Thymus (tissue), 11 donors: ENCODE measurements at regions not wholly inside any gene's neighbourhood (a gene's known extent, or its start where the extent isn't known, plus 50 kb on each side); places are given as distances from the start of the nearest gene placed in this dataset.
A peak's percentile ranks its signal among the peaks of the same experiment; 100 is the strongest.
"Not testable (repeated sequence)": the region's sequence is repeated elsewhere in the genome, so short reads cannot be mapped to it uniquely, and the experiment has no call there.

Source experiments
- DNase-seq, 9 donors: peaks; one replicate each; pipeline ENCODE4 v3.0.0-alpha.2; 2013; ENCODE audit warnings: low spot score in 9 of 9, low read depth in 6 of 9, missing footprints in 1 of 9
- H3K27ac ChIP-seq, 2 donors: one replicate each; pipeline ENCODE4 v1.5.1; 2013; ENCODE audit warnings: control low read depth in 1 of 2, low read depth in 1 of 2, low read length in 1 of 2, mild to moderate bottlenecking in 1 of 2, moderate library complexity in 1 of 2
- H3K27me3 ChIP-seq, 2 donors: one replicate each; pipeline ENCODE4 v1.5.1; 2013; ENCODE audit warnings: low read length in 1 of 2; ENCODE audit not compliant: control insufficient read depth in 2 of 2, insufficient read depth in 1 of 2
- H3K36me3 ChIP-seq, 2 donors: one replicate each; pipeline ENCODE4 v1.5.1; 2013; ENCODE audit warnings: low read length in 1 of 2, mild to moderate bottlenecking in 1 of 2, moderate library complexity in 1 of 2; ENCODE audit not compliant: control insufficient read depth in 2 of 2, insufficient read depth in 2 of 2
- H3K4me1 ChIP-seq, 2 donors: one replicate each; pipeline ENCODE4 v1.5.1; 2013; ENCODE audit warnings: low read length in 2 of 2; ENCODE audit not compliant: control insufficient read depth in 2 of 2, insufficient read depth in 2 of 2
- H3K4me3 ChIP-seq, 2 donors: one replicate each; pipeline ENCODE4 v1.5.1; 2013; ENCODE audit warnings: low read length in 2 of 2, control low read depth in 1 of 2, mild to moderate bottlenecking in 1 of 2
- H3K9me3 ChIP-seq, 2 donors: one replicate each; pipeline ENCODE4 v1.5.1; 2013; ENCODE audit warnings: low read length in 1 of 2, mild to moderate bottlenecking in 1 of 2; ENCODE audit not compliant: control insufficient read depth in 2 of 2, insufficient read depth in 1 of 2
- WGBS: extraction: QIAGEN DNeasy Blood & Tissue Kit; methylation state at CpG from one replicate; pipeline ENCODE4 v1.1.7; 2013; 5-methylcytosine and 5-hydroxymethylcytosine counted together
- donor health status: healthy.

DNA sequence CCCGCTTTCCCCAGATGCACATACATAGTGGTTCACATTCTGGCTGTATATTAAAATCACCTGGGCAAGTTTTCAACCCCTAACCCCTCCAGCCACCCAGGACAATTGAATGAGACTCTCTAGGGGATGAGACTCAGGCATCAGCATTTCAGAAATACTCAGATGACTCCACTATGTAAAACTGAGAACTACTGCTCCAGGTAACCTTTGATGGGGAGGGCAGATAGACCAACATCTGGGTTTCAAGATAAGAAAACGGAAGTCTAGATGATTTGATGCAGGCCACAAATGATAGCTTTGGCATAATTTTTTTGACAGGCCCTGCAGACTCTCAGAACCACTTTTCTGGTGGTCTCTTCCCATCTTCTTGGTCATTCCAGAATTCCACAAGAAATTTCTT is 341.1 kb downstream of the EMP1 start:
- DNase-seq: no peak
- 61% methylated on average over 2 of the region's 2 CpGs for WGBS
- Histone ChIP-seq H3K27me3 (no peaks in the 10 kb centered on the region), H3K9me3 (no peaks in the 10 kb centered on the region), H3K27ac (no peak overlapping the region), H3K4me3 (no peak overlapping the region), H3K4me1 (no peaks in the 10 kb centered on the region), H3K36me3 (no peaks in the 10 kb centered on the region)

DNA sequence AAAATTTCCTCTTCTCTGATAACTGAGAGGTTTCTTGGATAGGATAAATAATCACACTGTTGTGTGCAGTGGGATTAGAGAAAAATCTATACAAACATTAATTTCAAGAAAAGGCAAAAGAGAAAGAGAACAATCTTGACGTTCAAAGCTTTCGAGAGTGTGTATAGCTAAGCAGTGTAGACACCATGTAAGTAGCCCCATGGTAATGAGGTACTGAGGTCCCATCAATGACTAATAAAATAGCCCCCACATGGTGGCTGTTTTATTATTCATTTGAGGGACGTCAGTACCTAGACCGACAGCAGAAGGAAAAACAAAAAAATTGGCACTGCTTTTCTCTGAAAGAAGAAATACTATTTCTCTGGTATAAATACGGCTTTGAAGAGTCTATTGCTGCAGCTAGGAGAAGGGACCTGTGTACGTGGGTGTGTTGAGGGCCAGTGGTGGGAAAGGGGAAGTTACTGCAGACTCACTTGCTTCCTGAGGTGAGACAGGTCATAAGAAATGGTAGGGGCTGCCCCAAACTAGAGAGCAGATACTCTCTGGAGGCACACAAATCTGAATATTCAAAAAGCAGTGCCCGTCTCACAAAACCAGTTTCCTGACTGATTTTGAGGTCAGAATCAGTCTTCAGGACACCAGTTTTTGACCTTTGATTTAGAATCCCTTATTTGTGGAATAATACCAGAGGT is 339.8 kb downstream of the EMP1 start:
- H3K27me3 ChIP-seq: no peaks in the 10 kb centered on the region
- H3K9me3 ChIP-seq: no peaks in the 10 kb centered on the region
- no peaks in the 10 kb centered on the region for H3K36me3 ChIP-seq
- no peak overlapping the region for H3K4me3 ChIP-seq
- H3K4me1 ChIP-seq: no peaks in the 10 kb centered on the region
- H3K27ac ChIP-seq: no peak overlapping the region
- no peak for DNase-seq
- WGBS: 24% methylated on average over 7 of the region's 7 CpGs

DNA sequence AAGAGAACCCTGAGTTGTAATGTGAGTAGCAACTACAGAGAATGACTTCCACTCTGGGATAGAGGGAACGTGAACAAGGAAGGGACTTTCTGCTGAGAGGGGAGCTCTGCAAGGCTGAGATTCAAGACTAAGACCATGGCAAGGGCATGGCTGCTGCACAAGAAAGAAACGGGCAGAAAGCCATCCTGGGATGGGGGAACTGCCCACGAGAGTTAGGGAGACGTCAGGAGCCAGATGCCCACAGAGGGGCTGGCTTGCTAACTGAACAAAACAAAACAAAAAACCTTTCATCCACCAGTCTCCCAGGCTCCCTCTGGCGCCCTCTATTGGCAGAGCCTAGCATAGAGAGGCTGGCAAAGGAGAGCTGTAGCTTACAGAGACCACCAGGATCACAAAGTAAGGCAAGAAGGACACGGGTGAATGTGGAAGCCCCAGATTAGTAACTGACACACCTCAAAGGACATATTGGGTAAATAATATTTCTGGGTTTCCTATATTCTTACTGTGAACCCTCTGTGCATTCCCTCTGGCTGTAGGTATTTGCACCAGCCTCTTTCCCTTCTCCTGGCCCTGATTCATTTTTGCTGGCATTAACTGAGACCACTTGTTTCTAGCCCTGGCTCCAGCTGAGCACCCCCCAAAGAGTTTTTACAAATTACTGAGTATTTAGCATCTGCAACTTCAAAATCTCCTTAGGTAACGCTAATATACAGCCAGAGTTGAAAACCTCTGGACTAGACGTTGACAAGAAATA is 338.3 kb downstream of the EMP1 start:
- Histone ChIP-seq H3K36me3 (no peaks in the 10 kb centered on the region), H3K9me3 (no peaks in the 10 kb centered on the region), H3K4me1 (no peaks in the 10 kb centered on the region), H3K27ac (no peak overlapping the region), H3K4me3 (no peak overlapping the region), H3K27me3 (no peaks in the 10 kb centered on the region)
- WGBS: 69% methylated on average over 8 of the region's 8 CpGs
- peak; percentile 13 to 59 (median 21) for DNase-seq

DNA sequence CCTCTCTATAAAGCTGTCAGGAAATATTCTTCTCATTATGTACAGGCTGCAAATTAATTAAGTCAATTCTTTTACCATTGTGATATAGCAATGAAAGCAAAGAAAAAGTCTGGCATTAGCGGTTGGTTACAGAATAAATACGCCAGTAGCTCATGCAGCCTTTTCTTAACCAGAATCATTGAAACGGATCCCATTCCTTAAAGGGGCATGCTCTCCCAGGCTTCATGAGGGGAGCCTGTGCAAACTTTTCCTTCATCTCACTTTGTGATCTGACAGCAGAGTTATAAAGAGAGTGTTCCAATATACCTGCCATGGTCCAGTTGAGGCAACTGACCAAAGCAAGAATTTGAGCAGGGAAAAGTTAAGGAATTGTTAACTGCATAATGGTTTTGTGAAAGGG is 337.7 kb downstream of the EMP1 start:
- DNase-seq: no peak
- Histone ChIP-seq H3K4me3 (no peak overlapping the region), H3K36me3 (no peaks in the 10 kb centered on the region), H3K9me3 (no peaks in the 10 kb centered on the region), H3K27me3 (no peaks in the 10 kb centered on the region), H3K4me1 (no peaks in the 10 kb centered on the region), H3K27ac (no peak overlapping the region)
- 95% methylated on average over 3 of the region's 3 CpGs for WGBS

DNA sequence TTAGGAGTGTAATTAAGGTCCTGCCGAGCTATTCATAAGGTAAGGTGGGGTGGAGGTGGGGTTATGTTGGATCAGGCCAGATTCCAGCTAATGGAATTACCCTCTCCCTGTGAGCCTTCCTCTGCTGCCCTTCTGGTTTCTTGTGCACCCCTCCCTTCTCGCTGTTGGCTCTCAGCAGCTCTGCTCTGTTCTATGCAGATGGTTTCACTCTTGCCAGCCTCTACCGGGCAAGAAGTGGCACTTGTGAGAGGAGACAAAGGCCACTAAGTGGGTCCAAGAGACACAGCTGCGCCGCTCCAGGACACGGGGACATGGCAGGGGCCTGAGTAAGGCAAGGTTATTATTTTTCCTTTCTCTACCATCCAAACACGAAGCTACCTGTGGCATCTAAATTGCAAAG is 334.4 kb downstream of the EMP1 start:
- no peak for DNase-seq
- WGBS: 87% methylated on average over 7 of the region's 7 CpGs
- H3K36me3 ChIP-seq: no peaks in the 10 kb centered on the region

DNA sequence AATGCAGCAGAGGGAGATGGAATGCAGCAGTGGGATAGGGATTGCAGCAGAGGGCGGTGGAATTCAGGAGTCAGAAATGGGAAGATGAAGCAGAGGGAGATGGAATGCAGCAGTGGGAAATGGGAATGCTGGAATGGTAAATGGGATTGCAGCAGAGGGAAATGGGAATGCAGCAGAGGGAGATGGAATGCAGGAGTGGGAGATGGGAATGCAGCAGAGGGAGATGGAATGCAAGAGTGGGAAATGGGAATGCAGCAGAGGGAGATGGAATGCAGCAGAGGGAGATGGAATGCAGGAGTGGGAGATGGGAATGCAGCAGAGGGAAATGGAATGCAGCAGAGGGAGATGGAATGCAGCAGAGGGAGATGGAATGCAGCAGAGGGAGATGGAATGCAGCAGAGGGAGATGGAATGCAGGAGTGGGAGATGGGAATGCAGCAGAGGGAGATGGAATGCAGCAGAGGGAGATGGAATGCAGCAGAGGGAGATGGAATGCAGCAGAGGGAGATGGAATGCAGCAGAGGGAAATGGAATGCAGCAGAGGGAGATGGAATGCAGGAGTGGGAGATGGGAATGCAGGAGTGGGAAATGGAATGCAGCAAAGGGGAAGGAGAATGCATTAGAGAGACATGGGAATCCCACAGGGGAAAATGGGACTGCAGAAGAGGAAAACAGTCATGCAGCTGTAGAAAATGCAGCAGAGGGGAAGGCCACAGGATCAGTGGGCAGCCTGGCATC is 329.8 kb downstream of the EMP1 start:
- 89% methylated on average over 1 of the region's 1 CpG for WGBS
- not testable (repeated sequence) for H3K36me3 ChIP-seq, DNase-seq

More for the DNA sequence above, 334.4 kb downstream of the EMP1 start:
- Histone ChIP-seq H3K4me1 (no peaks in the 10 kb centered on the region), H3K4me3 (no peak overlapping the region), H3K27me3 (no peaks in the 10 kb centered on the region), H3K9me3 (no peaks in the 10 kb centered on the region), H3K27ac (no peak overlapping the region)

DNA sequence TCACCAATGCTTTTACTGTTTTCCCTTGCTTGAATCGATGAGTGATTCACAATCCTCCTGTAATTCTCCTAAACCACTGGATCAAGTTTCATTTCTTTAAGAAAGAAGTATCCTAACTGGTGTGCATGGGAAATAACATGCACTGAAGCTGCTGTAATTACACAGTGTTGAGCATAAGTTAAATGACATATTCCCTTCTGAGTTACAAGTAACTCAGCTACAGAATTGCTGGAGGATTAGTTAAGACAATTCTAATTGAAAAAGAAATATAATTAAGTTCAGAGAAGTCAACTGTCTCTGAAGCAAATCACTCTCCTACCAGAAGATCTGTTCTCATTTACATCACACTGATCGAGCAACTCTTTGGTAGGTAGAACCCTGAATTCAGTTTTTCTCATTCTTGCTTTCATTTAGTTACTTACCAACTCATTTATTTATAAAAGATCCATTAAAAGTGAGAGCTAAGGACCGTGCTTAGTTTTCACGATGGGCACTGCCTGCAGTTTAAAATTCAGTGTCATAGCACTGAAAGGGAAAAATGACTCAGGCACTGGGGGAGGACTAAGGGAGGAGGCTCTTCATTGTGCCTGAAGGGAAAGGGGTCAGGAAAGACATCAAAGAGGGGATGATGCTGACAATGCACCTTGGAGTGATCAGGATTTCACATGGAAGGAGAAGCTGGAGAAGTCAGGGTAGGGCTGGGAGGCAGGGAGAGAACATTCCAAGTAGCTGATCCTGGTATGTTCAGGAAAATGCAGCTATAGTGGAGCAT is 327.2 kb downstream of the EMP1 start:
- 89% methylated on average over 4 of the region's 4 CpGs for WGBS
- Histone ChIP-seq H3K4me1 (no peaks in the 10 kb centered on the region), H3K4me3 (no peak overlapping the region), H3K27me3 (no peaks in the 10 kb centered on the region), H3K36me3 (no peaks in the 10 kb centered on the region), H3K27ac (no peak overlapping the region), H3K9me3 (no peaks in the 10 kb centered on the region)
- no peak for DNase-seq

More for the DNA sequence above, 329.8 kb downstream of the EMP1 start:
- H3K4me3 ChIP-seq, H3K27me3 ChIP-seq, H3K9me3 ChIP-seq, H3K4me1 ChIP-seq, H3K27ac ChIP-seq: not testable (repeated sequence)

DNA sequence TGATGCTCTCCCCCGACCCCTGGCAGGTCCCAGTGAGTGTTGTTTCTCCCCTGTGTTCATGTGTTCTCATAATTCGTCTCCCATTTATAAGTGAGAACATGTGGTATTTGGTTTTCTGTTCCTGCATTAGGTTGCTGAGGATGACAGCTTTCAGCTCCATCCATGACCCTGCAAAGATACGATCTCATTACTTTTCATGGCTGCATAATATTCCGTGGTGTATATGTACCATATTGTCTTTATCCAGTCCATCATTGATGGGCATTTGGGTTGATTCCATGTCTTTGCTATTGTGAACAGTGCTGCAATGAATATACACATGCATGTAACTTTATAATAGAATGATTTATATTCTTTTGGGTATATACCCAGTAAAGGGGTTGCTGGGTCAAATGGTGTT is 321.5 kb downstream of the EMP1 start:
- H3K9me3 ChIP-seq, H3K27me3 ChIP-seq, H3K4me1 ChIP-seq, H3K36me3 ChIP-seq, DNase-seq, H3K4me3 ChIP-seq, H3K27ac ChIP-seq: not testable (repeated sequence)
- WGBS: 93% methylated on average over 4 of the region's 4 CpGs
